ENCODE measurements at regions not wholly inside any gene's neighbourhood (a gene's known extent, or its start where the extent isn't known, plus 50 kb on each side); places are given as distances from the start of the nearest gene placed in this dataset.

GRCh38 chr14:94697773-94698556 lies 71.9 kb downstream of the GSC start:
- DNase-seq (ENCODE audit: low spot score), result no peak
- Histone ChIP-seq H3K27me3 (replicated peaks; ENCODE audit: insufficient read depth) (no peaks in the 10 kb centered on the region), H3K4me3 (no peak overlapping the region), H3K9me3 (no peaks in the 10 kb centered on the region), H3K4me1 (replicated peaks) (no peaks in the 10 kb centered on the region), H3K36me3 (no peaks in the 10 kb centered on the region), H3K27ac (no peak overlapping the region)
- 73% methylated on average over 12 of the region's 12 CpGs for WGBS
- TF ChIP-seq CTCF (IDR thresholded peaks at IDR 0.05) (no peak), POLR2A (IDR thresholded peaks at IDR 0.05) (no peak), POLR2AphosphoS5 (IDR thresholded peaks at IDR 0.05) (no peak)
- intact Hi-C loops (cut with DNase I), result loop anchor here (10.0 kb wide), 1 partner anchor 397 kb away; no protein-coding TSS in a partner anchor

- Histone ChIP-seq H3K9me3 (no peaks in the 10 kb centered on the region), H3K27me3 (replicated peaks; ENCODE audit: insufficient read depth) (no peaks in the 10 kb centered on the region), H3K4me1 (replicated peaks) (no peaks in the 10 kb centered on the region), H3K27ac (no peak overlapping the region), H3K36me3 (no peaks in the 10 kb centered on the region), H3K4me3 (no peak overlapping the region)
- TF ChIP-seq CTCF (IDR thresholded peaks at IDR 0.05), result no peak
- TF ChIP-seq POLR2A (IDR thresholded peaks at IDR 0.05), result no peak
- no peak for TF ChIP-seq POLR2AphosphoS5 (IDR thresholded peaks at IDR 0.05)
- no peak for DNase-seq (ENCODE audit: low spot score)
- intact Hi-C loops (cut with DNase I), result loop anchor here (10.0 kb wide), 1 partner anchor 398 kb away; no protein-coding TSS in a partner anchor
- WGBS, result 95% methylated on average over 7 of the region's 7 CpGs
Measured at GRCh38 chr14:94696518-94696917, 73.4 kb downstream of the GSC start.

- WGBS, result 96% methylated on average over 18 of the region's 18 CpGs
- Histone ChIP-seq H3K4me3 (no peak overlapping the region), H3K36me3 (no peaks in the 10 kb centered on the region), H3K9me3 (no peaks in the 10 kb centered on the region), H3K4me1 (replicated peaks) (no peaks in the 10 kb centered on the region), H3K27me3 (replicated peaks; ENCODE audit: insufficient read depth) (no peaks in the 10 kb centered on the region), H3K27ac (no peak overlapping the region)
- intact Hi-C loops (cut with DNase I), result loop anchor here (2.0 to 10.0 kb wide), 2 partner anchors 400 to 740 kb away; no protein-coding TSS in a partner anchor
- no peak for TF ChIP-seq POLR2A (IDR thresholded peaks at IDR 0.05)
- no peak for TF ChIP-seq POLR2AphosphoS5 (IDR thresholded peaks at IDR 0.05)
- no peak for TF ChIP-seq CTCF (IDR thresholded peaks at IDR 0.05)
- DNase-seq (ENCODE audit: low spot score), result no peak
Measured at GRCh38 chr14:94695231-94695630, 74.7 kb downstream of the GSC start.

- 90% methylated on average over 7 of the region's 7 CpGs for WGBS
- intact Hi-C loops (cut with DNase I), result loop anchor here (10.0 kb wide), 1 partner anchor 403 kb away; no protein-coding TSS in a partner anchor
- Histone ChIP-seq H3K4me1 (replicated peaks) (no peaks in the 10 kb centered on the region), H3K36me3 (no peaks in the 10 kb centered on the region), H3K27ac (no peak overlapping the region), H3K4me3 (no peak overlapping the region), H3K9me3 (no peaks in the 10 kb centered on the region), H3K27me3 (replicated peaks; ENCODE audit: insufficient read depth) (no peaks in the 10 kb centered on the region)
- TF ChIP-seq POLR2AphosphoS5 (IDR thresholded peaks at IDR 0.05) (no peak), CTCF (IDR thresholded peaks at IDR 0.05) (no peak), POLR2A (IDR thresholded peaks at IDR 0.05) (no peak)
- DNase-seq (ENCODE audit: low spot score), result no peak
Measured at GRCh38 chr14:94691660-94692034, 78.3 kb downstream of the GSC start.
